ENCODE measurements at regions not wholly inside any gene's neighbourhood (a gene's known extent, or its start where the extent isn't known, plus 50 kb on each side); places are given as distances from the start of the nearest gene placed in this dataset.
A peak's percentile ranks its signal among the peaks of the same experiment; 100 is the strongest.

GRCh38 chr3:168583977-168584376 is 488.3 kb upstream of the GOLIM4 start:
- DNase-seq (ENCODE audit: low spot score): no peak

GRCh38 chr3:168582503-168582902 is 486.8 kb upstream of the GOLIM4 start:
- DNase-seq (ENCODE audit: low spot score): no peak

- DNase-seq (ENCODE audit: low spot score): peak; percentile 19
Observed at GRCh38 chr3:168581771-168582225, 486.1 kb upstream of the GOLIM4 start.

- DNase-seq (ENCODE audit: low spot score): no peak
Observed at GRCh38 chr3:168579010-168579409, 483.3 kb upstream of the GOLIM4 start.

- no peak for DNase-seq (ENCODE audit: low spot score)
Observed at GRCh38 chr3:168575750-168576149, 480.0 kb upstream of the GOLIM4 start.

GRCh38 chr3:168574455-168575158 is 478.9 kb upstream of the GOLIM4 start:
- DNase-seq (ENCODE audit: low spot score): no peak

- DNase-seq (ENCODE audit: low spot score): no peak
Observed at GRCh38 chr3:168570404-168571155, 474.9 kb upstream of the GOLIM4 start.

- DNase-seq (ENCODE audit: low spot score): no peak
Observed at GRCh38 chr3:168558728-168559411, 463.1 kb upstream of the GOLIM4 start.

GRCh38 chr3:168552251-168552650 is 456.5 kb upstream of the GOLIM4 start:
- DNase-seq (ENCODE audit: low spot score): no peak

GRCh38 chr3:168548719-168549118 is 453.0 kb upstream of the GOLIM4 start:
- no peak for DNase-seq (ENCODE audit: low spot score)

- no peak for DNase-seq (ENCODE audit: low spot score)
Observed at GRCh38 chr3:168546707-168547106, 451.0 kb upstream of the GOLIM4 start.

GRCh38 chr3:168545591-168545990 is 449.9 kb upstream of the GOLIM4 start:
- DNase-seq (ENCODE audit: low spot score): no peak

GRCh38 chr3:168544097-168544957 is 448.6 kb upstream of the GOLIM4 start:
- no peak for DNase-seq (ENCODE audit: low spot score)

- no peak for DNase-seq (ENCODE audit: low spot score)
Observed at GRCh38 chr3:168540726-168541125, 445.0 kb upstream of the GOLIM4 start.

- DNase-seq (ENCODE audit: low spot score): peak; percentile 20
Observed at GRCh38 chr3:168539909-168540308, 444.2 kb upstream of the GOLIM4 start.

- no peak for DNase-seq (ENCODE audit: low spot score)
Observed at GRCh38 chr3:168534761-168535160, 439.0 kb upstream of the GOLIM4 start.

- no peak for DNase-seq (ENCODE audit: low spot score)
Observed at GRCh38 chr3:168533600-168533999, 437.9 kb upstream of the GOLIM4 start.

- no peak for DNase-seq (ENCODE audit: low spot score)
Observed at GRCh38 chr3:168532135-168532534, 436.4 kb upstream of the GOLIM4 start.

- DNase-seq (ENCODE audit: low spot score): no peak
Observed at GRCh38 chr3:168531116-168531515, 435.4 kb upstream of the GOLIM4 start.

GRCh38 chr3:168524129-168524528 is 428.4 kb upstream of the GOLIM4 start:
- no peak for DNase-seq (ENCODE audit: low spot score)

GRCh38 chr3:168517249-168518071 is 421.7 kb upstream of the GOLIM4 start:
- no peak for DNase-seq (ENCODE audit: low spot score)

Data from COLO829 (cell line).